ENCODE measurements at regions not wholly inside any gene's neighbourhood (a gene's known extent, or its start where the extent isn't known, plus 50 kb on each side); places are given as distances from the start of the nearest gene placed in this dataset.

DNA sequence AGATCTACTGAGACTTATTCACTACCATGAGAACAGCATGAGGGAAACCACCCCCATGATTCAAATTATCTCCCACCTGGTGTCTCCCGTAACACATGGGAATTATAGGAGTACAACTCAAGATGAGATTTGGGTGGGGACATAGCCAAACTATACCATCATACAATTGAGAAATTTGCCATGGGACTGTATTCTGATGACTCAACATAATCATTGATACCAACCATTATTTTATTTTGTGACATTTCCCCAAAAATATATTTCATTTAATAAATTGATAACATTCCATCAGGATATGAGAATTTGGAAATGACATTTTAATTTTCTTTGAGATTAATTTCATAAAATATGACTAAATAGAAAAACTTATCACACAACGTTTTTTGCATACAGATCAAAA lies 96.6 kb upstream of the MDFIC2 start:
- ChIA-PET CTCF (no interaction called here), POLR2A (ENCODE audit: low non-redundant PET) (no interaction called here)
- BruUV-seq (replicated peaks) = no TSS peak

DNA sequence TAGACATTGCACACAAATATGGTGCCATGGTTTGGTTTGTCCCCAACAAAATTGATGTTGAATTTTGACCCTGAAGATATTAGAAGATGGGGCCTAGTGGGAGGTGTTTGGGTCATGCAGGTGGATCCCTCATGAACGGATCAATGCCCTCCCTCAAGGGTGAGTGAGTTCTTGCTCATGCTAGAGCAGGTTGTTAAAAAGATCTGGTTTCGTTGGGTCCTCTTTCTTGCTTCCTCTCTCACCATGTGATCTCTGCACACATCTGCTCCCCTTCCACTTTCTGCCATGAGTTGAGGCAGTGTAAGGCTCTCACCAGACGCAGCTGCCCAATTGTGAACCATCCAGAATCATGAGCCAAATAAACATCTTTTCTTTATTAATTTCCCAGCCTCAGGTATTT lies 87.8 kb upstream of the MDFIC2 start:
- Histone ChIP-seq H3K4me3 (ENCODE audit: low read depth, low read length, poor library complexity, severe bottlenecking) (no peak overlapping the region), H3K27ac (ENCODE audit: low read depth, low read length, poor library complexity, severe bottlenecking) (no peak overlapping the region), H3K36me3 (ENCODE audit: insufficient read depth, low read length, poor library complexity, severe bottlenecking) (no peaks in the 10 kb centered on the region), H3K9me3 (ENCODE audit: low read depth, low read length, poor library complexity, severe bottlenecking) (no peaks in the 10 kb centered on the region), H3K27me3 (replicated peaks; ENCODE audit: insufficient read depth, low read depth, low read length, poor library complexity) (no peaks in the 10 kb centered on the region), H3K4me1 (ENCODE audit: insufficient read depth, low read length, poor library complexity, severe bottlenecking) (no peaks in the 10 kb centered on the region)
- intact Hi-C loops (cut with micrococcal nuclease; ENCODE audit: unreplicated experiment) = no loop called here
- CTCF ChIA-PET = no interaction called here
- no peak for DNase-seq (ENCODE audit: low spot score)
- no TSS peak for BruUV-seq (replicated peaks)
- no peak for TF ChIP-seq EZH2 (IDR thresholded peaks at IDR 0.05; ENCODE audit: borderline replicate concordance, low read depth, low read length, poor library complexity, severe bottlenecking)
- TF ChIP-seq, protein P1, sequence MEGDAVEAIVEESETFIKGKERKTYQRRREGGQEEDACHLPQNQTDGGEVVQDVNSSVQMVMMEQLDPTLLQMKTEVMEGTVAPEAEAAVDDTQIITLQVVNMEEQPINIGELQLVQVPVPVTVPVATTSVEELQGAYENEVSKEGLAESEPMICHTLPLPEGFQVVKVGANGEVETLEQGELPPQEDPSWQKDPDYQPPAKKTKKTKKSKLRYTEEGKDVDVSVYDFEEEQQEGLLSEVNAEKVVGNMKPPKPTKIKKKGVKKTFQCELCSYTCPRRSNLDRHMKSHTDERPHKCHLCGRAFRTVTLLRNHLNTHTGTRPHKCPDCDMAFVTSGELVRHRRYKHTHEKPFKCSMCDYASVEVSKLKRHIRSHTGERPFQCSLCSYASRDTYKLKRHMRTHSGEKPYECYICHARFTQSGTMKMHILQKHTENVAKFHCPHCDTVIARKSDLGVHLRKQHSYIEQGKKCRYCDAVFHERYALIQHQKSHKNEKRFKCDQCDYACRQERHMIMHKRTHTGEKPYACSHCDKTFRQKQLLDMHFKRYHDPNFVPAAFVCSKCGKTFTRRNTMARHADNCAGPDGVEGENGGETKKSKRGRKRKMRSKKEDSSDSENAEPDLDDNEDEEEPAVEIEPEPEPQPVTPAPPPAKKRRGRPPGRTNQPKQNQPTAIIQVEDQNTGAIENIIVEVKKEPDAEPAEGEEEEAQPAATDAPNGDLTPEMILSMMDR (conservative IDR thresholded peaks at IDR 0.05; ENCODE audit: low read depth, low read length) = no peak
- POLR2A ChIA-PET (ENCODE audit: low non-redundant PET) = no interaction called here

More for the DNA sequence above, 96.6 kb upstream of the MDFIC2 start:
- Histone ChIP-seq H3K36me3 (ENCODE audit: insufficient read depth, low read length, poor library complexity, severe bottlenecking) (no peaks in the 10 kb centered on the region), H3K4me3 (ENCODE audit: low read depth, low read length, poor library complexity, severe bottlenecking) (no peak overlapping the region), H3K27me3 (replicated peaks; ENCODE audit: insufficient read depth, low read depth, low read length, poor library complexity) (no peaks in the 10 kb centered on the region), H3K9me3 (ENCODE audit: low read depth, low read length, poor library complexity, severe bottlenecking) (no peaks in the 10 kb centered on the region), H3K27ac (ENCODE audit: low read depth, low read length, poor library complexity, severe bottlenecking) (no peak overlapping the region), H3K4me1 (ENCODE audit: insufficient read depth, low read length, poor library complexity, severe bottlenecking) (no peaks in the 10 kb centered on the region)
- intact Hi-C loops (cut with micrococcal nuclease; ENCODE audit: unreplicated experiment) = no loop called here
- no peak for DNase-seq (ENCODE audit: low spot score)
- TF ChIP-seq, protein P1 (conservative IDR thresholded peaks at IDR 0.05; ENCODE audit: low read depth, low read length) = no peak
- no peak for TF ChIP-seq EZH2 (IDR thresholded peaks at IDR 0.05; ENCODE audit: borderline replicate concordance, low read depth, low read length, poor library complexity, severe bottlenecking)

DNA sequence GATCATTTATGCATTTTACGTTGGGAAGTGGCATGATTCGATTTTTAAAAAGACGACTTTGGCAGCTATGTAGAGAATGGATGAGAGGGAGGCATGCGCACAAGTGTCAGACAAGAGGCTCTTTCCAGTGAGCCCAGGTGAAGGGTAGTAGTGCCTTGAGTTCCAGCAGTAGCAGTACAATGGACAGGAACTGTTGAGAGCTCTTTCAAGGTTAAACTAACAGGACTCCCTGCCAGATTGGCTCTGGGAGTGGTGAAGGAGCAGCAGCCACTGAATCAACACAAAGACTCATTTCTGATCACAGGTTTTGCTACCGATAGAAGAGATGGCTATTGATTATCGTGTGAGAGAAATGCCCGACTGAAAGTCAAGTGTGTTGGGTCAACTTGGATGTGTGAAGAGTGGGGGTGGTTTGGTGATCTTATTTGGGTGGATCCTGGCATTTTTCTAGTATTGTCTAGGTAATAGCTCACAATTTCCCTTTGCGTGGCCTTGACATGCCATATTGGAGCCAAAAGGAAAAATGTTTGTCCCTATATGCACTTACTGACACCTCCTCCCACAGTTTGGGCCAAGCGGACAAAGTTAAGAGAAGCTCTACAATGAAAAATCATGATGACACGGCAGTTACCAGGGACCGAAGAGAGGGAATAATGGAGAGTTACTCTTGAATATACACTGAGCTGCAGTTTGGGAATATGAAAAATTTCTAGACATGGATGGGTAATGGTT lies 81.6 kb upstream of the MDFIC2 start:
- POLR2A ChIA-PET (ENCODE audit: low non-redundant PET) = no interaction called here

More for the DNA sequence above, 81.6 kb upstream of the MDFIC2 start:
- Histone ChIP-seq H3K27me3 (replicated peaks; ENCODE audit: insufficient read depth, low read depth, low read length, poor library complexity) (no peaks in the 10 kb centered on the region), H3K9me3 (ENCODE audit: low read depth, low read length, poor library complexity, severe bottlenecking) (no peaks in the 10 kb centered on the region), H3K36me3 (ENCODE audit: insufficient read depth, low read length, poor library complexity, severe bottlenecking) (no peaks in the 10 kb centered on the region), H3K4me1 (ENCODE audit: insufficient read depth, low read length, poor library complexity, severe bottlenecking) (no peaks in the 10 kb centered on the region), H3K27ac (ENCODE audit: low read depth, low read length, poor library complexity, severe bottlenecking) (no peak overlapping the region), H3K4me3 (ENCODE audit: low read depth, low read length, poor library complexity, severe bottlenecking) (no peak overlapping the region)
- TF ChIP-seq EZH2 (IDR thresholded peaks at IDR 0.05; ENCODE audit: borderline replicate concordance, low read depth, low read length, poor library complexity, severe bottlenecking) = no peak
- TF ChIP-seq, protein P1 (conservative IDR thresholded peaks at IDR 0.05; ENCODE audit: low read depth, low read length) = no peak
- intact Hi-C loops (cut with micrococcal nuclease; ENCODE audit: unreplicated experiment) = no loop called here
- CTCF ChIA-PET = no interaction called here
- no TSS peak for BruUV-seq (replicated peaks)
- no peak for DNase-seq (ENCODE audit: low spot score)
